HepG2 (cell line): ENCODE measurements at regions not wholly inside any gene's neighbourhood (a gene's known extent, or its start where the extent isn't known, plus 50 kb on each side); places are given as distances from the start of the nearest gene placed in this dataset.
A peak's percentile ranks its signal among the peaks of the same experiment; 100 is the strongest.

ENCODE experiments used
- AGO1 ChIP-seq: fragments of 200-400 bp; formaldehyde crosslinking; IDR thresholded peaks from 2 replicates; pipeline ENCODE4 v1.6.1; 2017; ENCODE audit warnings: mild to moderate bottlenecking, low read depth, low read length, moderate library complexity; ENCODE audit not compliant: poor library complexity, severe bottlenecking
- AKAP8 ChIP-seq: sonication (generic); formaldehyde crosslinking; IDR thresholded peaks from 2 replicates; pipeline ENCODE4 v1.5.1; 2020; ENCODE audit warnings: mild to moderate bottlenecking, missing genetic modification reagents
- ATAD3A ChIP-seq: sonication (generic); formaldehyde crosslinking; IDR thresholded peaks from 2 replicates; pipeline ENCODE4 v1.4.0; 2020; ENCODE audit warnings: missing genetic modification reagents
- CEBPB ChIP-seq: IDR thresholded peaks from 2 replicates; pipeline ENCODE4 v1.6.1; 2011; ENCODE audit warnings: low read depth, low read length, improper control_type of control experiment, borderline replicate concordance
- CERS6 ChIP-seq: sonication (generic); formaldehyde crosslinking; IDR thresholded peaks from 2 replicates; pipeline ENCODE4 v1.5.0; 2020; ENCODE audit warnings: missing genetic modification reagents
- EEA1 ChIP-seq: sonication (generic); formaldehyde crosslinking; IDR thresholded peaks from 2 replicates; pipeline ENCODE4 v1.5.1; 2020; ENCODE audit warnings: mild to moderate bottlenecking, missing genetic modification reagents, borderline replicate concordance
- EED ChIP-seq: sonication (generic); formaldehyde crosslinking; IDR thresholded peaks from 2 replicates; pipeline ENCODE4 v1.5.0; 2020; ENCODE audit warnings: mild to moderate bottlenecking, missing genetic modification reagents
- KDM5A ChIP-seq: fragments of 200-600 bp; sonication (generic); IDR thresholded peaks from 2 replicates; pipeline ENCODE4 v1.7.0; 2018; ENCODE audit warnings: antibody characterized with exemption, mild to moderate bottlenecking, low read length, borderline replicate concordance
- KLF13 ChIP-seq: sonication (generic); formaldehyde crosslinking; IDR thresholded peaks from 2 replicates; pipeline ENCODE4 v1.4.0; 2020; ENCODE audit warnings: mild to moderate bottlenecking, missing genetic modification reagents
- MTF2 ChIP-seq: sonication (generic); formaldehyde crosslinking; IDR thresholded peaks from 2 replicates; pipeline ENCODE4 v1.5.0; 2020; ENCODE audit warnings: missing genetic modification reagents, borderline replicate concordance
- NCOR1 ChIP-seq: fragments of 200-600 bp; sonication (generic); IDR thresholded peaks from 2 replicates; pipeline ENCODE4 v1.7.0; 2017; ENCODE audit warnings: antibody characterized with exemption, low read length, borderline replicate concordance
- PBX2 ChIP-seq: IDR thresholded peaks from 2 replicates; pipeline ENCODE4 v1.6.1; 2016; ENCODE audit warnings: control low read depth
- POLR2A ChIP-seq, 2 experiments: IDR thresholded peaks; 2 replicates each; pipeline ENCODE4 v1.6.1; 2011; ENCODE audit warnings: low read depth in 2 of 2, low read length in 2 of 2, mild to moderate bottlenecking in 1 of 2, moderate library complexity in 1 of 2; ENCODE audit not compliant: insufficient read depth in 1 of 2
- SP2 ChIP-seq: sonication (generic); formaldehyde crosslinking; IDR thresholded peaks from 2 replicates; pipeline ENCODE4 v1.5.1; 2020; ENCODE audit warnings: mild to moderate bottlenecking, missing genetic modification reagents
- SP4 ChIP-seq: sonication (generic); formaldehyde crosslinking; IDR thresholded peaks from 2 replicates; pipeline ENCODE4 v1.8.1; 2023; ENCODE audit warnings: mild to moderate bottlenecking, missing genetic modification reagents
- SPEN ChIP-seq: sonication (generic); formaldehyde crosslinking; IDR thresholded peaks from 2 replicates; pipeline ENCODE4 v1.5.1; 2020; ENCODE audit warnings: low read depth, mild to moderate bottlenecking, missing genetic modification reagents
- YEATS2 ChIP-seq: sonication (generic); formaldehyde crosslinking; IDR thresholded peaks from 2 replicates; pipeline ENCODE4 v1.4.0; 2020; ENCODE audit warnings: missing genetic modification reagents, borderline replicate concordance
- ZNF224 ChIP-seq: sonication (generic); formaldehyde crosslinking; IDR thresholded peaks from 2 replicates; pipeline ENCODE4 v1.5.0; 2020; ENCODE audit warnings: mild to moderate bottlenecking, missing genetic modification reagents
- ZNF350 ChIP-seq: sonication (generic); formaldehyde crosslinking; IDR thresholded peaks from 2 replicates; pipeline ENCODE4 v1.4.0; 2020; ENCODE audit warnings: mild to moderate bottlenecking, low read depth, missing genetic modification reagents, borderline replicate concordance
- ZNF816 ChIP-seq: sonication (generic); formaldehyde crosslinking; IDR thresholded peaks from 2 replicates; pipeline ENCODE4 v1.8.0; 2022; ENCODE audit warnings: missing genetic modification reagents, mild to moderate bottlenecking, borderline replicate concordance
- ZSCAN25 ChIP-seq: sonication (generic); formaldehyde crosslinking; IDR thresholded peaks from 2 replicates; pipeline ENCODE4 v1.8.0; 2022; ENCODE audit warnings: mild to moderate bottlenecking, missing genetic modification reagents
- TF ChIP-seq, protein P1 (sequence below): sonication (generic); formaldehyde crosslinking; IDR thresholded peaks from 2 replicates; pipeline ENCODE4 v1.4.0; 2020; ENCODE audit warnings: missing genetic modification reagents, borderline replicate concordance
- TF ChIP-seq, protein P2 (sequence below): sonication (generic); formaldehyde crosslinking; conservative IDR thresholded peaks from 2 replicates; pipeline ENCODE4 v1.4.0; 2020; ENCODE audit warnings: missing genetic modification reagents

GRCh38 chr3:110743202-110743601, 328.4 kb upstream of the NECTIN3 start (continued):
- no peak for TF ChIP-seq EED (CRISPR knock-in tag)
- TF ChIP-seq AGO1: no peak
- TF ChIP-seq, protein P1, sequence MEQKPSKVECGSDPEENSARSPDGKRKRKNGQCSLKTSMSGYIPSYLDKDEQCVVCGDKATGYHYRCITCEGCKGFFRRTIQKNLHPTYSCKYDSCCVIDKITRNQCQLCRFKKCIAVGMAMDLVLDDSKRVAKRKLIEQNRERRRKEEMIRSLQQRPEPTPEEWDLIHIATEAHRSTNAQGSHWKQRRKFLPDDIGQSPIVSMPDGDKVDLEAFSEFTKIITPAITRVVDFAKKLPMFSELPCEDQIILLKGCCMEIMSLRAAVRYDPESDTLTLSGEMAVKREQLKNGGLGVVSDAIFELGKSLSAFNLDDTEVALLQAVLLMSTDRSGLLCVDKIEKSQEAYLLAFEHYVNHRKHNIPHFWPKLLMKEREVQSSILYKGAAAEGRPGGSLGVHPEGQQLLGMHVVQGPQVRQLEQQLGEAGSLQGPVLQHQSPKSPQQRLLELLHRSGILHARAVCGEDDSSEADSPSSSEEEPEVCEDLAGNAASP (CRISPR knock-in tag): 0 out of 2 replicates have a peak, but pooled peaks have one; percentile 25
- TF ChIP-seq, protein P2, sequence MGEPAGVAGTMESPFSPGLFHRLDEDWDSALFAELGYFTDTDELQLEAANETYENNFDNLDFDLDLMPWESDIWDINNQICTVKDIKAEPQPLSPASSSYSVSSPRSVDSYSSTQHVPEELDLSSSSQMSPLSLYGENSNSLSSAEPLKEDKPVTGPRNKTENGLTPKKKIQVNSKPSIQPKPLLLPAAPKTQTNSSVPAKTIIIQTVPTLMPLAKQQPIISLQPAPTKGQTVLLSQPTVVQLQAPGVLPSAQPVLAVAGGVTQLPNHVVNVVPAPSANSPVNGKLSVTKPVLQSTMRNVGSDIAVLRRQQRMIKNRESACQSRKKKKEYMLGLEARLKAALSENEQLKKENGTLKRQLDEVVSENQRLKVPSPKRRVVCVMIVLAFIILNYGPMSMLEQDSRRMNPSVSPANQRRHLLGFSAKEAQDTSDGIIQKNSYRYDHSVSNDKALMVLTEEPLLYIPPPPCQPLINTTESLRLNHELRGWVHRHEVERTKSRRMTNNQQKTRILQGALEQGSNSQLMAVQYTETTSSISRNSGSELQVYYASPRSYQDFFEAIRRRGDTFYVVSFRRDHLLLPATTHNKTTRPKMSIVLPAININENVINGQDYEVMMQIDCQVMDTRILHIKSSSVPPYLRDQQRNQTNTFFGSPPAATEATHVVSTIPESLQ (CRISPR knock-in tag): no peak
- TF ChIP-seq SP4 (CRISPR knock-in tag): no peak
- no peak for TF ChIP-seq KDM5A
- TF ChIP-seq YEATS2 (CRISPR knock-in tag): no peak
- TF ChIP-seq NCOR1: no peak; the same call in 1 of the 2 replicates
- no peak for TF ChIP-seq KLF13 (CRISPR knock-in tag)
- no peak for TF ChIP-seq ZNF816 (CRISPR knock-in tag)
- no peak for TF ChIP-seq PBX2
- TF ChIP-seq AKAP8 (CRISPR knock-in tag): no peak
- no peak for TF ChIP-seq CERS6 (CRISPR knock-in tag)
- peak; percentile 9; the same call in 1 of the 2 replicates for TF ChIP-seq CEBPB
- TF ChIP-seq POLR2A (IDR thresholded peaks at IDR 0.05; ENCODE audit: insufficient read depth in 1 of 2, low read depth in 2 of 2, low read length in 2 of 2): no peak
- no peak for TF ChIP-seq ATAD3A (CRISPR knock-in tag)
- TF ChIP-seq ZNF224 (CRISPR knock-in tag): no peak
- TF ChIP-seq MTF2 (CRISPR knock-in tag): no peak
- TF ChIP-seq ZNF350 (CRISPR knock-in tag): no peak
- no peak for TF ChIP-seq SPEN
- TF ChIP-seq EEA1 (CRISPR knock-in tag): no peak
- no peak for TF ChIP-seq SP2 (CRISPR knock-in tag)
- TF ChIP-seq ZSCAN25 (CRISPR knock-in tag): no peak
